ENCODE measurements at regions not wholly inside any gene's neighbourhood (a gene's known extent, or its start where the extent isn't known, plus 50 kb on each side); places are given as distances from the start of the nearest gene placed in this dataset.

DNA sequence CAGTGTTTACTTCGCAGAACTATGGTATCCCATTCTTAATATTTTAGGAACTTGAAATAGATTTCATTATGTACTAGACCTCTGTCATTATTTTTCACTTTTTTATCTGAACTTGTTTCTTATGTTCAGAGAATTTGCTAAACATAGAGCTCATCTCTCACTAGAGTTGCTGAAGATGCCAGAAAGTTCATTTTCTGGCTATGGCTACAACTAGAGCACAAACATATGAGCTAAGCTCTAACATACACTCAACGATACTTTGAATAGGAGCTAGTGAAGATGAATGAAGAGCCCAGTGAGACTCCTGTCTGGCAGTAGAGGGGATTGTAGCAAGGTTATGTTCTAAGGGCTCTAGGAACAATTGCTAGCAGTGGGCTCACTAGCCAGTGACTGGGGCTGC is 582.2 kb downstream of the KIF4B start:
- no TSS peak for BruUV-seq (replicated peaks)
- no peak overlapping the region for H3K4me2 ChIP-seq (ENCODE audit: low read depth, low read length)
- H4K91ac ChIP-seq (ENCODE audit: insufficient read depth, low read depth, low read length) = no peak overlapping the region
- no peak overlapping the region for H4K8ac ChIP-seq (ENCODE audit: low read depth in 2 of 2, low read length in 2 of 2)
- no peak overlapping the region for H3K56ac ChIP-seq (ENCODE audit: extremely low read depth, insufficient read depth, low read length)
- H2AK9ac ChIP-seq (replicated peaks; ENCODE audit: low read depth, low read length, poor library complexity) = no peak overlapping the region
- no peak overlapping the region for H2AK5ac ChIP-seq (ENCODE audit: low read depth, low read length)
- no peak overlapping the region for H3K18ac ChIP-seq (ENCODE audit: low read depth, low read length)
- no peak overlapping the region for H2AFZ ChIP-seq (replicated peaks; ENCODE audit: low read length, poor library complexity)
- ChIA-PET CTCF (no interaction called here), POLR2A (ENCODE audit: unreplicated experiment) (no interaction called here)
- dilution Hi-C loops (cut with HindIII; ENCODE audit: low sequenced_read_pairs, unreplicated experiment) = no loop called here
- no peak overlapping the region for H2BK20ac ChIP-seq (ENCODE audit: low read depth, low read length)
- no peak overlapping the region for H3K9ac ChIP-seq (ENCODE audit: low read depth, low read length)
- no peaks in the 10 kb centered on the region for H3K27me3 ChIP-seq (ENCODE audit: control insufficient read depth, insufficient read depth, low read length)
- H3K27ac ChIP-seq (ENCODE audit: insufficient read depth, low read length) = no peak overlapping the region
- H2BK5ac ChIP-seq (ENCODE audit: low read depth, low read length, poor library complexity, severe bottlenecking) = no peak overlapping the region
- intact Hi-C loops (cut with micrococcal nuclease) = no loop called here
- H3K4me3 ChIP-seq (ENCODE audit: insufficient read depth, low read depth, low read length) = no peak overlapping the region
- H3K14ac ChIP-seq (replicated peaks; ENCODE audit: low read depth, low read length) = no peak overlapping the region
- H2BK15ac ChIP-seq (ENCODE audit: low read depth, low read length) = no peak overlapping the region
- no CpG with 5 or more reads among the region's 2 CpGs for WGBS, 2 experiments (ENCODE audit: extremely low coverage in 2 of 2, insufficient read length in 1 of 2)
- H3K23ac ChIP-seq (ENCODE audit: low read depth, low read length) = no peak overlapping the region
- no peak for DNase-seq
- TF ChIP-seq CHD1 (IDR thresholded peaks at IDR 0.05; ENCODE audit: low read depth, low read length) (no peak), MAFK (IDR thresholded peaks at IDR 0.05; ENCODE audit: low read depth, low read length) (no peak), RCOR1 (IDR thresholded peaks at IDR 0.05; ENCODE audit: insufficient replicate concordance, low read length) (no peak), NFE2L2 (IDR thresholded peaks at IDR 0.05; ENCODE audit: low read depth, low read length) (no peak), FOS (IDR thresholded peaks at IDR 0.05; ENCODE audit: low read depth, low read length) (no peak), RAD21 (IDR thresholded peaks at IDR 0.05; ENCODE audit: low read length) (no peak), BHLHE40 (IDR thresholded peaks at IDR 0.05; ENCODE audit: low read depth, low read length) (no peak), SMC3 (IDR thresholded peaks at IDR 0.05; ENCODE audit: low read depth, low read length) (no peak), RFX5 (IDR thresholded peaks at IDR 0.05; ENCODE audit: low read depth, low read length) (no peak), POLR2A (IDR thresholded peaks at IDR 0.05; ENCODE audit: low read depth, low read length) (no peak), MAZ (IDR thresholded peaks at IDR 0.05; ENCODE audit: borderline replicate concordance, low read depth, low read length) (no peak)
- TF ChIP-seq, protein P1, sequence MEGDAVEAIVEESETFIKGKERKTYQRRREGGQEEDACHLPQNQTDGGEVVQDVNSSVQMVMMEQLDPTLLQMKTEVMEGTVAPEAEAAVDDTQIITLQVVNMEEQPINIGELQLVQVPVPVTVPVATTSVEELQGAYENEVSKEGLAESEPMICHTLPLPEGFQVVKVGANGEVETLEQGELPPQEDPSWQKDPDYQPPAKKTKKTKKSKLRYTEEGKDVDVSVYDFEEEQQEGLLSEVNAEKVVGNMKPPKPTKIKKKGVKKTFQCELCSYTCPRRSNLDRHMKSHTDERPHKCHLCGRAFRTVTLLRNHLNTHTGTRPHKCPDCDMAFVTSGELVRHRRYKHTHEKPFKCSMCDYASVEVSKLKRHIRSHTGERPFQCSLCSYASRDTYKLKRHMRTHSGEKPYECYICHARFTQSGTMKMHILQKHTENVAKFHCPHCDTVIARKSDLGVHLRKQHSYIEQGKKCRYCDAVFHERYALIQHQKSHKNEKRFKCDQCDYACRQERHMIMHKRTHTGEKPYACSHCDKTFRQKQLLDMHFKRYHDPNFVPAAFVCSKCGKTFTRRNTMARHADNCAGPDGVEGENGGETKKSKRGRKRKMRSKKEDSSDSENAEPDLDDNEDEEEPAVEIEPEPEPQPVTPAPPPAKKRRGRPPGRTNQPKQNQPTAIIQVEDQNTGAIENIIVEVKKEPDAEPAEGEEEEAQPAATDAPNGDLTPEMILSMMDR (conservative IDR thresholded peaks at IDR 0.05; ENCODE audit: low read depth, low read length) = no peak
- no peak overlapping the region for H4K5ac ChIP-seq (ENCODE audit: low read depth, low read length)
- H3K4ac ChIP-seq (ENCODE audit: low read depth, low read length) = no peak overlapping the region
- H3K4me1 ChIP-seq (ENCODE audit: control insufficient read depth, insufficient read depth, low read length) = no peaks in the 10 kb centered on the region
- no peaks in the 10 kb centered on the region for H3K9me1 ChIP-seq (ENCODE audit: insufficient read depth, low read length)
- no peak overlapping the region for H2BK120ac ChIP-seq (ENCODE audit: low read depth, low read length)
- H3K9me3 ChIP-seq (ENCODE audit: control insufficient read depth, insufficient read depth, low read length) = peaks cover 3% of the 10 kb centered on the region; the same call in 1 of the 2 replicates
- no peaks in the 10 kb centered on the region for H3K36me3 ChIP-seq (ENCODE audit: control insufficient read depth, insufficient read depth, low read length)
- no peaks in the 10 kb centered on the region for H3K79me1 ChIP-seq (ENCODE audit: low read depth in 1 of 2, low read length in 2 of 2)
- no peak for ATAC-seq (ENCODE audit: low read depth)
- in situ Hi-C loops (cut with MboI; ENCODE audit: low sequenced_read_pairs) = no loop called here
- no peaks in the 10 kb centered on the region for H4K20me1 ChIP-seq (ENCODE audit: insufficient read depth, low read length)
